ENCODE measurements at regions not wholly inside any gene's neighbourhood (a gene's known extent, or its start where the extent isn't known, plus 50 kb on each side); places are given as distances from the start of the nearest gene placed in this dataset.

GRCh38 chr18:46378864-46379207 is 274.7 kb downstream of the HAUS1 start:
- no peak overlapping the region for H3K27ac ChIP-seq
- TF ChIP-seq ZFX (IDR thresholded peaks at IDR 0.05; ENCODE audit: borderline replicate concordance) (no peak), CTCF (IDR thresholded peaks at IDR 0.05) (no peak)

GRCh38 chr18:46379323-46379950 is 275.3 kb downstream of the HAUS1 start:
- no peak for TF ChIP-seq ZFX (IDR thresholded peaks at IDR 0.05; ENCODE audit: borderline replicate concordance)
- TF ChIP-seq CTCF (IDR thresholded peaks at IDR 0.05): no peak
- H3K27ac ChIP-seq: no peak overlapping the region

- no peak overlapping the region for H3K27ac ChIP-seq
- TF ChIP-seq ZFX (IDR thresholded peaks at IDR 0.05; ENCODE audit: borderline replicate concordance) (no peak), CTCF (IDR thresholded peaks at IDR 0.05) (no peak)
Observed at GRCh38 chr18:46385124-46385523, 271.9 kb downstream of the LOXHD1 start.

GRCh38 chr18:46386788-46387187 is 270.2 kb downstream of the LOXHD1 start:
- no peak overlapping the region for H3K27ac ChIP-seq
- no peak for TF ChIP-seq CTCF (IDR thresholded peaks at IDR 0.05)
- TF ChIP-seq ZFX (IDR thresholded peaks at IDR 0.05; ENCODE audit: borderline replicate concordance): no peak

GRCh38 chr18:46387441-46388131 is 269.4 kb downstream of the LOXHD1 start:
- TF ChIP-seq ZFX (IDR thresholded peaks at IDR 0.05; ENCODE audit: borderline replicate concordance) (no peak), CTCF (IDR thresholded peaks at IDR 0.05) (no peak)
- no peak overlapping the region for H3K27ac ChIP-seq

- TF ChIP-seq CTCF (IDR thresholded peaks at IDR 0.05) (no peak), ZFX (IDR thresholded peaks at IDR 0.05; ENCODE audit: borderline replicate concordance) (no peak)
- H3K27ac ChIP-seq: no peak overlapping the region
Observed at GRCh38 chr18:46388286-46388685, 268.7 kb downstream of the LOXHD1 start.

- no peak overlapping the region for H3K27ac ChIP-seq
- TF ChIP-seq CTCF (IDR thresholded peaks at IDR 0.05) (no peak), ZFX (IDR thresholded peaks at IDR 0.05; ENCODE audit: borderline replicate concordance) (no peak)
Observed at GRCh38 chr18:46392576-46392975, 264.4 kb downstream of the LOXHD1 start.

Data from 22Rv1 (cell line).